Osteocyte (in vitro differentiated cells): ENCODE measurements at regions not wholly inside any gene's neighbourhood (a gene's known extent, or its start where the extent isn't known, plus 50 kb on each side); places are given as distances from the start of the nearest gene placed in this dataset.
"Not testable (repeated sequence)": the region's sequence is repeated elsewhere in the genome, so short reads cannot be mapped to it uniquely, and the experiment has no call there.

Experiments
- DNase-seq: peaks from one replicate; pipeline ENCODE4 v3.0.0; 2021; ENCODE audit warnings: mixed read lengths; ENCODE audit not compliant: unreplicated experiment; ENCODE audit errors: extremely low spot score
- H3K27ac Mint-ChIP-seq: one replicate; pipeline ENCODE4 v1.8.0; 2021; ENCODE audit warnings: mild to moderate bottlenecking, mixed read lengths; ENCODE audit not compliant: unreplicated experiment
- H3K27me3 Mint-ChIP-seq: one replicate; pipeline ENCODE4 v1.8.0; 2021; ENCODE audit warnings: mixed read lengths; ENCODE audit not compliant: unreplicated experiment
- H3K36me3 Mint-ChIP-seq: one replicate; pipeline ENCODE4 v1.8.0; 2021; ENCODE audit warnings: mixed read lengths; ENCODE audit not compliant: unreplicated experiment
- H3K4me1 Mint-ChIP-seq: one replicate; pipeline ENCODE4 v1.8.0; 2021; ENCODE audit warnings: mixed read lengths; ENCODE audit not compliant: unreplicated experiment
- H3K4me3 Mint-ChIP-seq: one replicate; pipeline ENCODE4 v1.8.0; 2021; ENCODE audit warnings: mild to moderate bottlenecking, moderate library complexity, mixed read lengths; ENCODE audit not compliant: unreplicated experiment
- H3K9me3 Mint-ChIP-seq: one replicate; pipeline ENCODE4 v1.8.0; 2021; ENCODE audit warnings: mixed read lengths; ENCODE audit not compliant: unreplicated experiment
- TF ChIP-seq, protein P1 (sequence below): fragments of 200-600 bp; sonication (generic); IDR thresholded peaks from 2 replicates; pipeline ENCODE4 v1.5.0; 2021; ENCODE audit warnings: antibody characterized with exemption, mild to moderate bottlenecking, moderate library complexity

DNA sequence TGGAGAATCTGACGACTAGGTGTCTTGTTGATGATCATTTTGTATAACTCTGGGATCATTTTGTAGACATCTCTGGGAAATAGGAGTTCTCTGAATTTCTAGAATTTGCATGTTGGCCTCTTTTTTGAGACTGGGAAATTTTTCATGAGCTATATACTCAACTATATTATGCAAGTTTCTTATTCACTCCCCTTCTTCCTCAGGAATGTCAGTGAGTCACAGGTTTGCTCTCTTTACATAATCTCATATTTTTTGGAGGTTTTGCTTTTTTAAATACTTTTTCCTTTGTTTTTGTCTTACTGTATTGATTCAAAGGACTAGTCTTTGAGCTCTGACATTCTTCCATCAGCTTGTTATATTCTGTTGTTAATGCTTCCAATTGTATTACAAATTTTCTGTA is 1324.2 kb downstream of the TECRL start:
- H3K27ac Mint-ChIP-seq = no peak overlapping the region

GRCh38 chr4:63080934-63081333 is 1328.3 kb downstream of the TECRL start:
- Mint-ChIP-seq H3K9me3 (peaks cover 19% of the 10 kb centered on the region), H3K4me3 (no peak overlapping the region), H3K27me3 (no peaks in the 10 kb centered on the region), H3K36me3 (no peaks in the 10 kb centered on the region), H3K27ac (no peak overlapping the region), H3K4me1 (peaks cover 20% of the 10 kb centered on the region)
- DNase-seq = no peak
- TF ChIP-seq, protein P1, sequence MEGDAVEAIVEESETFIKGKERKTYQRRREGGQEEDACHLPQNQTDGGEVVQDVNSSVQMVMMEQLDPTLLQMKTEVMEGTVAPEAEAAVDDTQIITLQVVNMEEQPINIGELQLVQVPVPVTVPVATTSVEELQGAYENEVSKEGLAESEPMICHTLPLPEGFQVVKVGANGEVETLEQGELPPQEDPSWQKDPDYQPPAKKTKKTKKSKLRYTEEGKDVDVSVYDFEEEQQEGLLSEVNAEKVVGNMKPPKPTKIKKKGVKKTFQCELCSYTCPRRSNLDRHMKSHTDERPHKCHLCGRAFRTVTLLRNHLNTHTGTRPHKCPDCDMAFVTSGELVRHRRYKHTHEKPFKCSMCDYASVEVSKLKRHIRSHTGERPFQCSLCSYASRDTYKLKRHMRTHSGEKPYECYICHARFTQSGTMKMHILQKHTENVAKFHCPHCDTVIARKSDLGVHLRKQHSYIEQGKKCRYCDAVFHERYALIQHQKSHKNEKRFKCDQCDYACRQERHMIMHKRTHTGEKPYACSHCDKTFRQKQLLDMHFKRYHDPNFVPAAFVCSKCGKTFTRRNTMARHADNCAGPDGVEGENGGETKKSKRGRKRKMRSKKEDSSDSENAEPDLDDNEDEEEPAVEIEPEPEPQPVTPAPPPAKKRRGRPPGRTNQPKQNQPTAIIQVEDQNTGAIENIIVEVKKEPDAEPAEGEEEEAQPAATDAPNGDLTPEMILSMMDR = no peak

More for the DNA sequence above, 1324.2 kb downstream of the TECRL start:
- no peaks in the 10 kb centered on the region for H3K36me3 Mint-ChIP-seq
- H3K4me3 Mint-ChIP-seq = no peak overlapping the region
- TF ChIP-seq, protein P1 = no peak
- no peak for DNase-seq
- H3K27me3 Mint-ChIP-seq = no peaks in the 10 kb centered on the region
- peaks cover 15% of the 10 kb centered on the region for H3K4me1 Mint-ChIP-seq
- H3K9me3 Mint-ChIP-seq = peaks cover 18% of the 10 kb centered on the region

GRCh38 chr4:63063760-63064159 is 1345.5 kb downstream of the TECRL start:
- no peaks in the 10 kb centered on the region for H3K36me3 Mint-ChIP-seq
- H3K9me3 Mint-ChIP-seq = peaks cover 21% of the 10 kb centered on the region
- DNase-seq = no peak
- peak overlapping the region; percentile 64 for H3K27ac Mint-ChIP-seq
- no peaks in the 10 kb centered on the region for H3K27me3 Mint-ChIP-seq
- TF ChIP-seq, protein P1 = no peak
- no peak overlapping the region for H3K4me3 Mint-ChIP-seq
- peaks cover 14% of the 10 kb centered on the region for H3K4me1 Mint-ChIP-seq

DNA sequence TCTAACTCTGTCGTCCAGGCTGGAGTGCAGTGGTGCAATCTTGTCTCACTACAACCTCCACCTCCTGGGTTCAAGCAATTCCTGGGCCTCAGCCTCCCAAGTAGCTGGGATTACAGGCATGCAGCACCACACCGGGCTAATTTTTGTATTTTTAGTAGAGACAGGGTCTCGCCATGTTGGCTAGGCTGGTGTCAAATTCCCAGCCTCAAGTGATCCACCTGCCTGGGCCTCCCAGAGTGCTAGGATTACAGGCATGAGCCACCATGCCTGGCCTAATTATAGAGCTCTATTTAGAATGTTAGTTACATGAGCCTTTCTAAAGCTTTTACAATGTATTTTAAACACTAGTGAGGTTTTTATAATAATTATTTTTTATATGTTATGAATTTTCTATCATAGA is 1346.4 kb downstream of the TECRL start:
- peaks cover 15% of the 10 kb centered on the region for H3K9me3 Mint-ChIP-seq
- peaks cover 14% of the 10 kb centered on the region for H3K4me1 Mint-ChIP-seq
- not testable (repeated sequence) for H3K4me3 Mint-ChIP-seq, H3K27ac Mint-ChIP-seq, DNase-seq, H3K27me3 Mint-ChIP-seq, H3K36me3 Mint-ChIP-seq

DNA sequence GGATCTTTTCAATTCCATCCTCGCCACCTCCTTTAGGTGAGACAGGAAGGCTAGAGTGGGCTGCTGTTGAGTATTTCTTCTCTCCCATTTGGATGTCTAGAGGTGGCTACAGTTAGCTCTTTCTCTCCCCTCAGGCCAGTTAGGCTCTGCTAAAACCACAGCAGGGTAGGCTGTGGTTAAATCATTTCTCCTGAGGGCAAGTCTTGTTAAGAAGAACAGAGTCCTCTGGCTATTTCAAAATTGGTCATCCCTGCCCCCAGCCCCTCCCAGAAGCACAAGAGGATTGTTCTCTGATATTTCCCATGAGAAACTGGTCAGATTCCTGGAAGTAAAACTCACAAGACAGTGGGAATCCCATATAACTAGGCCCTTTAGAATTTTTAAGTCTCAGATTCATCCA is 1359.5 kb downstream of the TECRL start:
- no peaks in the 10 kb centered on the region for H3K27me3 Mint-ChIP-seq
- no peak for DNase-seq
- peak overlapping the region; percentile 96 for H3K27ac Mint-ChIP-seq
- TF ChIP-seq, protein P1 = no peak
- peak overlapping the region; percentile 31 for H3K4me3 Mint-ChIP-seq
- H3K36me3 Mint-ChIP-seq = no peaks in the 10 kb centered on the region
- H3K9me3 Mint-ChIP-seq = no peaks in the 10 kb centered on the region
- peaks cover 49% of the 10 kb centered on the region for H3K4me1 Mint-ChIP-seq

GRCh38 chr4:63049278-63049677 is 1360.0 kb downstream of the TECRL start:
- TF ChIP-seq, protein P1 = no peak
- Mint-ChIP-seq H3K36me3 (no peaks in the 10 kb centered on the region), H3K27me3 (no peaks in the 10 kb centered on the region), H3K4me3 (peak overlapping the region; percentile 31), H3K27ac (peak overlapping the region; percentile 96), H3K9me3 (no peaks in the 10 kb centered on the region), H3K4me1 (peaks cover 49% of the 10 kb centered on the region)
- DNase-seq = no peak
